Parathyroid adenoma (tissue), 2 donors: ENCODE measurements at regions not wholly inside any gene's neighbourhood (a gene's known extent, or its start where the extent isn't known, plus 50 kb on each side); places are given as distances from the start of the nearest gene placed in this dataset.
"Not testable (repeated sequence)": the region's sequence is repeated elsewhere in the genome, so short reads cannot be mapped to it uniquely, and the experiment has no call there.

Experiments used
- H2AFZ ChIP-seq: fragments of 300-600 bp; sonication (generic); one replicate; pipeline ENCODE4 v1.7.0; 2017; ENCODE audit warnings: antibody characterized with exemption, mild to moderate bottlenecking
- H3K27ac ChIP-seq: fragments of 300-600 bp; sonication (generic); one replicate; pipeline ENCODE4 v1.7.0; 2017
- H3K27me3 ChIP-seq: fragments of 300-600 bp; sonication (generic); one replicate; pipeline ENCODE4 v1.7.0; 2017; ENCODE audit warnings: low read length; ENCODE audit not compliant: control insufficient read depth, insufficient read depth
- H3K36me3 ChIP-seq: fragments of 300-600 bp; sonication (generic); one replicate; pipeline ENCODE4 v1.7.0; 2017; ENCODE audit warnings: low read length; ENCODE audit not compliant: control insufficient read depth, insufficient read depth
- H3K4me1 ChIP-seq: fragments of 300-600 bp; sonication (generic); one replicate; pipeline ENCODE4 v1.7.0; 2017; ENCODE audit warnings: control low read depth
- H3K4me2 ChIP-seq: fragments of 300-600 bp; sonication (generic); one replicate; pipeline ENCODE4 v1.7.0; 2017; ENCODE audit warnings: low read length
- H3K4me3 ChIP-seq: fragments of 300-600 bp; sonication (generic); one replicate; pipeline ENCODE4 v1.7.0; 2017; ENCODE audit warnings: low read depth, low read length
- H3K79me2 ChIP-seq: fragments of 300-600 bp; sonication (generic); one replicate; pipeline ENCODE4 v1.7.0; 2017; ENCODE audit warnings: control low read depth
- H3K9ac ChIP-seq: fragments of 300-600 bp; sonication (generic); one replicate; pipeline ENCODE4 v1.7.0; 2017; ENCODE audit warnings: mild to moderate bottlenecking
- H3K9me3 ChIP-seq: fragments of 300-600 bp; sonication (generic); one replicate; pipeline ENCODE4 v1.7.0; 2017; ENCODE audit warnings: low read length; ENCODE audit not compliant: control insufficient read depth
- CTCF ChIP-seq: fragments of 300-600 bp; sonication (generic); IDR thresholded peaks from one replicate; pipeline ENCODE4 v1.7.0; 2017; ENCODE audit warnings: antibody characterized with exemption, mild to moderate bottlenecking
- donor health status: primary hyperparathyroidism.

- H2AFZ ChIP-seq = no peak overlapping the region
- H3K27me3 ChIP-seq = no peaks in the 10 kb centered on the region
- no peaks in the 10 kb centered on the region for H3K79me2 ChIP-seq
- no peaks in the 10 kb centered on the region for H3K9me3 ChIP-seq
- no peak overlapping the region for H3K4me3 ChIP-seq
- no peaks in the 10 kb centered on the region for H3K4me1 ChIP-seq
- no peak overlapping the region for H3K27ac ChIP-seq
- no peak overlapping the region for H3K4me2 ChIP-seq
- no peaks in the 10 kb centered on the region for H3K36me3 ChIP-seq
- TF ChIP-seq CTCF = no peak
- no peak overlapping the region for H3K9ac ChIP-seq
These were observed 63.7 kb upstream of the WDFY3 start for GRCh38 chr4:85030156-85030555.

GRCh38 chr4:85033838-85034237, 67.3 kb upstream of the WDFY3 start:
- H3K36me3 ChIP-seq, H3K9me3 ChIP-seq, H3K9ac ChIP-seq: not testable (repeated sequence)

GRCh38 chr4:85039526-85039925, 73.0 kb upstream of the WDFY3 start:
- Histone ChIP-seq H3K9me3 (no peaks in the 10 kb centered on the region), H3K36me3 (no peaks in the 10 kb centered on the region), H3K4me1 (no peaks in the 10 kb centered on the region), H3K27ac (no peak overlapping the region), H3K79me2 (no peaks in the 10 kb centered on the region), H2AFZ (no peak overlapping the region), H3K9ac (no peak overlapping the region), H3K27me3 (no peaks in the 10 kb centered on the region), H3K4me2 (no peak overlapping the region), H3K4me3 (no peak overlapping the region)
- TF ChIP-seq CTCF = no peak

More at GRCh38 chr4:85033838-85034237, 67.3 kb upstream of the WDFY3 start:
- H2AFZ ChIP-seq, H3K27ac ChIP-seq, H3K79me2 ChIP-seq, H3K4me2 ChIP-seq, H3K4me1 ChIP-seq, H3K4me3 ChIP-seq, H3K27me3 ChIP-seq: not testable (repeated sequence)

DNA sequence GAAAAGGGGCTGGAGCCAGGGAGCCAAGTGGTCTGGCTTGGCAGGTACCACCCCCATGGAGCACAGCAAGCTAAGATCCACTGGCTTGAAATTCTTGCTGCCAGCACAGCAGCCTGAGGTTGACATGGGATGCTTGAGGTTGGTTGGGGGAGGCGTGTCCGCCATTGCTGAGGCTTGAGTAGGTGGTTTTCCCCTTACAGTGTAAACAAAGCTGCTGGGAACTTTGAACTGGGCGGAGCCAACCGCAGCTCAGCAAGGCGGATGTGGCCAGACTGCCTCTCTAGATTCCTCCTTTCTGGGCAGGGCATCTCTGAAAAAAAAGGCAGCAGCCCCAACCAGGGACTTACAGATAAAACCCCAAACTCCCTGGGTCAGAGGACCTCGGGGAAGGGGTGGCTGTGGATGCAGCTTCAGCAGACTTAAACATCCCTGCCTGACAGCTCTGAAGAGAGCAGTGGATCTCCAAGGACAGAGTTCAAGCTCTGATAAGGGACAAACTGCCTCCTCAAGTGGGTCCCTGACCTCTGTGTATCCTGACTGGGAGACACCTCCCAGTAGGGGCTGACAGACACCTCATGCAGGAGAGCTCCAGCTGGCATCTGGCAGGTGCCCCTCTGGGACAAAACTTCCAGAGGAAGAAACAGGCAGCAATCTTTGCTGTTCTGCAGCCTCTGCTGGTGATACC, 77.5 kb upstream of the WDFY3 start:
- H2AFZ ChIP-seq, H3K9ac ChIP-seq, H3K36me3 ChIP-seq: not testable (repeated sequence)

DNA sequence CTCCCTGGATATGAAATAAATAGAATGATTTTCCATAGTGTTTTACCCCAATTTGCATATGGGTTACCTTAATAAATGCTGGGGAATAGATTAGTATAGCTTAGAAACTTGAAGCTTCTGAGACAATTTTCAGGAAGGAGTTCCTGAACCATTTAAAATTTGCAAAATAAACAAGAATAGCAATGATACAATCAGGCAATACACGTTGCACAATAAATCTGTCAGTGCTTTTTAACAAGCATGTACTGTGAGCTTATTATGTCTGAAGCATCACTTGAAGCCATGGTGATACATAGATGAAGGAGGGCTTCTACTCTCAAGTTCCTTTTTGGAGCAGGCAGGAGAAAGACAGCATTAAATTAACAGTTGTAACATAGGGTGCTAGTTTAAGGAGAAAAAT, 84.2 kb upstream of the WDFY3 start:
- H3K9me3 ChIP-seq = no peaks in the 10 kb centered on the region
- H3K9ac ChIP-seq = no peak overlapping the region
- no peaks in the 10 kb centered on the region for H3K4me1 ChIP-seq
- H3K36me3 ChIP-seq = no peaks in the 10 kb centered on the region
- H3K79me2 ChIP-seq = no peaks in the 10 kb centered on the region
- H2AFZ ChIP-seq = no peak overlapping the region
- no peak overlapping the region for H3K4me3 ChIP-seq
- no peak for TF ChIP-seq CTCF
- no peak overlapping the region for H3K4me2 ChIP-seq
- no peaks in the 10 kb centered on the region for H3K27me3 ChIP-seq
- H3K27ac ChIP-seq = no peak overlapping the region

More for the DNA sequence above, 77.5 kb upstream of the WDFY3 start:
- not testable (repeated sequence) for H3K27ac ChIP-seq, H3K9me3 ChIP-seq, H3K4me3 ChIP-seq, H3K27me3 ChIP-seq, H3K79me2 ChIP-seq, H3K4me2 ChIP-seq, H3K4me1 ChIP-seq

DNA sequence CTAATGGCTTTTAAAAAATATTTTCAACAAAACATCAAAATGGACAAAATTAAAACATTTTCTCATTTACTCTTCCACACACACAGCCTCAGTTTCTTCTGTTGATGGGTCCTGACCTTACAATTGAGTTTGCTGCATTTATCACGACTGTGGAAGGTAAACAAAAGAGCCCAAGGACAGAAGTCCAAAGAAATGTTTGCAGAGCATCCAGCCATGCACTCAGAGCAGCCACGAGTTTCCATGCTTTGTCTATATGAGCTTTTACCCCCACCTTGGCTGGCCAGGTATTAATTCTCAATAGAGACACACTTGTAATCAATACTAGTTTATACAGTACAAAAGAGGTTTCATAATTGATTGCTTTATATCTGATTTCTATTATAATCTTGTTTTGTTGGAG, 85.0 kb upstream of the WDFY3 start:
- H3K27ac ChIP-seq = no peak overlapping the region
- H3K4me3 ChIP-seq = no peak overlapping the region
- no peaks in the 10 kb centered on the region for H3K79me2 ChIP-seq
- H3K9ac ChIP-seq = no peak overlapping the region
- H3K9me3 ChIP-seq = no peaks in the 10 kb centered on the region
- no peak overlapping the region for H2AFZ ChIP-seq
- TF ChIP-seq CTCF = no peak
- no peaks in the 10 kb centered on the region for H3K36me3 ChIP-seq
- no peaks in the 10 kb centered on the region for H3K27me3 ChIP-seq
- H3K4me2 ChIP-seq = no peak overlapping the region
- H3K4me1 ChIP-seq = no peaks in the 10 kb centered on the region

DNA sequence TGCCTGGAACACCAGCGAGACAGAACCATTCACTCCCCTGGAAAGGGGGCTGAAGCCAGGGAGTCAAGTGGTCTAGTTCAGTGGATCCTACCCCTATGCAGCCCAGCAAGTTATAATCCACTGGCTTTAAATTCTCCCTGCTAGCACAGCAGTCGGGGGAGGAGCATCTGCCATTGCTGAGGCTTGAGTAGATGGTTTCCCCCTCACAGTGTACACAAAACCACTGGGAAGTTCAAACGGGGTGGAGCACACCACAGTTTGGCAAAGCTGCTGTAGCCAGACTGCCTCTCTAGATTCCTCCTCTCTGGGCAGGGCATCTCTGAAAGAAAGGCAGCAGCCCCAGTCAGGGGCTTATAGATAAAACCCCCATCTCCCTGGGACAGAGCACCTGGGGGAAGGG, 88.4 kb upstream of the WDFY3 start:
- H3K9ac ChIP-seq, H2AFZ ChIP-seq, H3K9me3 ChIP-seq, H3K27me3 ChIP-seq, H3K4me1 ChIP-seq, H3K36me3 ChIP-seq, H3K4me2 ChIP-seq, H3K27ac ChIP-seq, H3K79me2 ChIP-seq, H3K4me3 ChIP-seq: not testable (repeated sequence)
